ENCODE measurements at regions not wholly inside any gene's neighbourhood (a gene's known extent, or its start where the extent isn't known, plus 50 kb on each side); places are given as distances from the start of the nearest gene placed in this dataset.

DNA sequence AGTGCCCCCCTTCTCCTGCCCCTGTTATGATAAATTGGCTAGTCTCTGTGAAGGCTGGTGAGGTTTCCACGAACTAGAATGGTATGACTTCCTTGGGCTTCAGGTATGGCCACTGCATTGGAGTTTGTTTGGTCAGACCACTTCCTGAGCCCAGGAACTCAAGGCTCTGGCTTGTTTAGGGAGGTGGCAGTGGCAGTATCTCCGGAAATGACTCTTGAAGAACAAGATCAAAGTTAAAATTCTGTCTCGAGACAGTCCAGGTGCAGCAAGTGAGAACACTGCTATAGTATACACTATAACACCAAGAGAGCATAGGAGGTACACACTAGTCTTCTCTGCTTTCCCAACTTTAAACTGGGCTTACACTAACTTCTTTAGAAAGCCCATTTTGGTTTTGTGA, 309.1 kb downstream of the KLF12 start:
- Mint-ChIP-seq H3K27me3 (ENCODE audit: low read depth in 3 of 3) (peaks cover 0 to 1% (median 1%) of the 10 kb centered on the region in 3 donors), H3K36me3 (no peaks in the 10 kb centered on the region), H3K27ac (no peak overlapping the region), H3K9me3 (peaks cover 2 to 20% (median 7%) of the 10 kb centered on the region in 7 donors), H3K4me3 (no peak overlapping the region), H3K4me1 (no peaks in the 10 kb centered on the region)
- TF ChIP-seq, protein P1, sequence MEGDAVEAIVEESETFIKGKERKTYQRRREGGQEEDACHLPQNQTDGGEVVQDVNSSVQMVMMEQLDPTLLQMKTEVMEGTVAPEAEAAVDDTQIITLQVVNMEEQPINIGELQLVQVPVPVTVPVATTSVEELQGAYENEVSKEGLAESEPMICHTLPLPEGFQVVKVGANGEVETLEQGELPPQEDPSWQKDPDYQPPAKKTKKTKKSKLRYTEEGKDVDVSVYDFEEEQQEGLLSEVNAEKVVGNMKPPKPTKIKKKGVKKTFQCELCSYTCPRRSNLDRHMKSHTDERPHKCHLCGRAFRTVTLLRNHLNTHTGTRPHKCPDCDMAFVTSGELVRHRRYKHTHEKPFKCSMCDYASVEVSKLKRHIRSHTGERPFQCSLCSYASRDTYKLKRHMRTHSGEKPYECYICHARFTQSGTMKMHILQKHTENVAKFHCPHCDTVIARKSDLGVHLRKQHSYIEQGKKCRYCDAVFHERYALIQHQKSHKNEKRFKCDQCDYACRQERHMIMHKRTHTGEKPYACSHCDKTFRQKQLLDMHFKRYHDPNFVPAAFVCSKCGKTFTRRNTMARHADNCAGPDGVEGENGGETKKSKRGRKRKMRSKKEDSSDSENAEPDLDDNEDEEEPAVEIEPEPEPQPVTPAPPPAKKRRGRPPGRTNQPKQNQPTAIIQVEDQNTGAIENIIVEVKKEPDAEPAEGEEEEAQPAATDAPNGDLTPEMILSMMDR (IDR thresholded peaks at IDR 0.05) = no peak
- Histone ChIP-seq H2AFZ (ENCODE audit: insufficient read depth, low read depth, low read length, poor library complexity, severe bottlenecking) (no peak overlapping the region), H3K9me3 (replicated peaks in 1 of 2; ENCODE audit: control insufficient read depth in 1 of 2, insufficient read depth in 1 of 2, low read length in 2 of 2) (no peaks in the 10 kb centered on the region), H3K36me3 (replicated peaks in 1 of 2; ENCODE audit: control insufficient read depth in 1 of 2, insufficient read depth in 2 of 2, low read length in 2 of 2) (no peaks in the 10 kb centered on the region), H3K27ac (ENCODE audit: low read depth in 1 of 2, low read length in 2 of 2) (no peak overlapping the region), H4K20me1 (ENCODE audit: insufficient read depth, low read length) (no peaks in the 10 kb centered on the region), H3K9ac (ENCODE audit: insufficient read depth, low read length, poor library complexity, severe bottlenecking) (no peak overlapping the region), H3K4me3 (replicated peaks in 1 of 3; ENCODE audit: low read depth in 2 of 3, low read length in 3 of 3) (no peak overlapping the region), H3K27me3 (ENCODE audit: control insufficient read depth in 2 of 2, insufficient read depth in 2 of 2, low read length in 2 of 2) (no peaks in the 10 kb centered on the region), H3K4me1 (ENCODE audit: control insufficient read depth in 1 of 2, insufficient read depth in 2 of 2, low read length in 2 of 2) (no peaks in the 10 kb centered on the region), H3K79me2 (ENCODE audit: insufficient read depth, low read length) (no peaks in the 10 kb centered on the region), H3K4me2 (replicated peaks; ENCODE audit: extremely low read depth, low read length, poor library complexity, severe bottlenecking) (no peak overlapping the region)
- intact Hi-C loops (cut with micrococcal nuclease) = no loop called here
- no peak for DNase-seq
- WGBS (ENCODE audit: insufficient coverage) = 75% methylated on average over 1 of the region's 3 CpGs

GRCh38 chr13:73822668-73823592, 311.3 kb downstream of the KLF12 start:
- no peak overlapping the region for H2AFZ ChIP-seq (ENCODE audit: insufficient read depth, low read depth, low read length, poor library complexity, severe bottlenecking)
- H3K4me3 ChIP-seq (replicated peaks in 1 of 3; ENCODE audit: low read depth in 2 of 3, low read length in 3 of 3) = no peak overlapping the region
- peaks cover 4 to 25% (median 7%) of the 10 kb centered on the region in 7 donors for H3K9me3 Mint-ChIP-seq
- no CpG with 5 or more reads among the region's 6 CpGs for WGBS (ENCODE audit: insufficient coverage)
- H3K27me3 Mint-ChIP-seq (ENCODE audit: low read depth in 3 of 3) = peaks cover 0 to 1% (median 1%) of the 10 kb centered on the region in 3 donors
- no peaks in the 10 kb centered on the region for H3K4me1 ChIP-seq (ENCODE audit: control insufficient read depth in 1 of 2, insufficient read depth in 2 of 2, low read length in 2 of 2)
- no peak for DNase-seq
- no peak overlapping the region for H3K9ac ChIP-seq (ENCODE audit: insufficient read depth, low read length, poor library complexity, severe bottlenecking)
- H3K4me3 Mint-ChIP-seq = no peak overlapping the region
- H3K27ac ChIP-seq (ENCODE audit: low read depth in 1 of 2, low read length in 2 of 2) = no peak overlapping the region
- TF ChIP-seq, protein P1 (IDR thresholded peaks at IDR 0.05) = no peak
- H3K36me3 ChIP-seq (replicated peaks in 1 of 2; ENCODE audit: control insufficient read depth in 1 of 2, insufficient read depth in 2 of 2, low read length in 2 of 2) = no peaks in the 10 kb centered on the region
- H3K9me3 ChIP-seq (replicated peaks in 1 of 2; ENCODE audit: control insufficient read depth in 1 of 2, insufficient read depth in 1 of 2, low read length in 2 of 2) = no peaks in the 10 kb centered on the region
- H4K20me1 ChIP-seq (ENCODE audit: insufficient read depth, low read length) = no peaks in the 10 kb centered on the region
- no peak overlapping the region for H3K27ac Mint-ChIP-seq
- no peak overlapping the region for H3K4me2 ChIP-seq (replicated peaks; ENCODE audit: extremely low read depth, low read length, poor library complexity, severe bottlenecking)
- intact Hi-C loops (cut with micrococcal nuclease) = no loop called here
- no peaks in the 10 kb centered on the region for H3K79me2 ChIP-seq (ENCODE audit: insufficient read depth, low read length)
- no peaks in the 10 kb centered on the region for H3K4me1 Mint-ChIP-seq
- H3K27me3 ChIP-seq (ENCODE audit: control insufficient read depth in 2 of 2, insufficient read depth in 2 of 2, low read length in 2 of 2) = no peaks in the 10 kb centered on the region
- H3K36me3 Mint-ChIP-seq = no peaks in the 10 kb centered on the region

Data from CD14-positive monocyte (primary cell).